Gastroesophageal sphincter (tissue), 4 donors: ENCODE measurements at regions not wholly inside any gene's neighbourhood (a gene's known extent, or its start where the extent isn't known, plus 50 kb on each side); places are given as distances from the start of the nearest gene placed in this dataset.

Source experiments
- ATAC-seq: fragments of 150-250 bp; one replicate; pipeline ENCODE4 v1.9.1; 2016; ENCODE audit warnings: mild to moderate bottlenecking, moderate library complexity
- H3K27ac ChIP-seq, 4 donors: fragments of 200-600 bp; sonication (generic) in 3 of 4; 1 replicate in 3 of 4; 2 replicates in 1 of 4; pipeline ENCODE4 v1.5.1; 2016 to 2019
- H3K27me3 ChIP-seq: fragments of 200-600 bp; sonication (generic); one replicate; pipeline ENCODE4 v1.5.1; 2019
- H3K36me3 ChIP-seq, 2 donors: fragments of 200-600 bp; sonication (generic); one replicate each; pipeline ENCODE4 v1.5.1; 2019; ENCODE audit warnings: control low read depth in 1 of 2
- H3K4me1 ChIP-seq, 3 donors: fragments of 200-600 bp; sonication (generic); 1 replicate in 2 of 3; 2 replicates in 1 of 3; pipeline ENCODE4 v1.5.1; 2016 to 2019; ENCODE audit warnings: control low read depth in 2 of 3
- H3K4me3 ChIP-seq, 2 donors: fragments of 200-600 bp; sonication (generic); one replicate each; pipeline ENCODE4 v1.5.1; 2019; ENCODE audit warnings: mild to moderate bottlenecking in 1 of 2, moderate library complexity in 1 of 2
- H3K9me3 ChIP-seq, 3 donors: fragments of 200-600 bp; sonication (generic); one replicate each; pipeline ENCODE4 v1.5.1; 2017 to 2019; ENCODE audit warnings: control low read depth in 2 of 3
- EP300 ChIP-seq: sonication (generic); formaldehyde crosslinking; IDR thresholded peaks from one replicate; pipeline ENCODE4 v1.6.1; 2017; ENCODE audit warnings: antibody characterized with exemption, mild to moderate bottlenecking
- POLR2A ChIP-seq, 2 donors: fragments of 450-650 bp; IDR thresholded peaks; one replicate each; pipeline ENCODE4 v1.6.1; 2017; ENCODE audit warnings: antibody characterized with exemption in 2 of 2, mild to moderate bottlenecking in 2 of 2, moderate library complexity in 1 of 2
- POLR2AphosphoS5 ChIP-seq: sonication (generic); formaldehyde crosslinking; IDR thresholded peaks from one replicate; pipeline ENCODE4 v1.6.1; 2017; ENCODE audit warnings: antibody characterized with exemption
- WGBS, 2 donors: methylation state at CpG; one replicate each; pipeline ENCODE4 v1.1.5; 2018; ENCODE audit warnings: low coverage in 1 of 2; 5-methylcytosine and 5-hydroxymethylcytosine counted together
- TF ChIP-seq, protein P1 (sequence below), 4 experiments: fragments of 200-600 bp in 2 of 4; fragments of 450-650 bp in 2 of 4; sonication (generic) in 1 of 4; IDR thresholded peaks; one replicate each; pipeline ENCODE4 v1.5.1; 2017 to 2019; ENCODE audit warnings: antibody characterized with exemption in 4 of 4, mild to moderate bottlenecking in 2 of 4, moderate library complexity in 2 of 4

DNA sequence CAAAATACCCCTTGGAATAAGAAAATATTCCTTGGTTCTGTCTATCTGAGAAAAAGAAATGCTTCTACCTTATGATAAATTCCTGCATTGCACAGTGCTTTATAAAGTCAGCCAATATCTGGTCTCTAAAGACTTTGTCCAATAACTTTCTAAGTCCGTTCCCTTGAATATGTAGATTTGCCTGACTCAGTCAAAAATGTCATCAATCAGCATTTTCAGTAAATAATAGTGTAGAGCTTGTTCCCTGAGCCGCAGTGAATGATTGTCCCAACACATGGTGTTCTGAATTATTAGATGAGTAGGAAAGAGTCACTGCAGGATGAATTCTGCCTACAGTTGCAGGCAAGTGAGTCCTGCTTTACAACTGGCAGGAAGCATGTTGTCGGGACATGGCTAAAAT, 316.8 kb upstream of the RBMS1 start:
- Histone ChIP-seq H3K9me3 (no peaks in the 10 kb centered on the region), H3K27ac (no peak overlapping the region), H3K4me1 (no peaks in the 10 kb centered on the region), H3K36me3 (no peaks in the 10 kb centered on the region), H3K4me3 (no peak overlapping the region), H3K27me3 (no peaks in the 10 kb centered on the region)
- no peak for ATAC-seq
- 89 to 100% methylated on average over 2 to 3 of the region's 3 CpGs for WGBS, 2 donors
- TF ChIP-seq, protein P1, sequence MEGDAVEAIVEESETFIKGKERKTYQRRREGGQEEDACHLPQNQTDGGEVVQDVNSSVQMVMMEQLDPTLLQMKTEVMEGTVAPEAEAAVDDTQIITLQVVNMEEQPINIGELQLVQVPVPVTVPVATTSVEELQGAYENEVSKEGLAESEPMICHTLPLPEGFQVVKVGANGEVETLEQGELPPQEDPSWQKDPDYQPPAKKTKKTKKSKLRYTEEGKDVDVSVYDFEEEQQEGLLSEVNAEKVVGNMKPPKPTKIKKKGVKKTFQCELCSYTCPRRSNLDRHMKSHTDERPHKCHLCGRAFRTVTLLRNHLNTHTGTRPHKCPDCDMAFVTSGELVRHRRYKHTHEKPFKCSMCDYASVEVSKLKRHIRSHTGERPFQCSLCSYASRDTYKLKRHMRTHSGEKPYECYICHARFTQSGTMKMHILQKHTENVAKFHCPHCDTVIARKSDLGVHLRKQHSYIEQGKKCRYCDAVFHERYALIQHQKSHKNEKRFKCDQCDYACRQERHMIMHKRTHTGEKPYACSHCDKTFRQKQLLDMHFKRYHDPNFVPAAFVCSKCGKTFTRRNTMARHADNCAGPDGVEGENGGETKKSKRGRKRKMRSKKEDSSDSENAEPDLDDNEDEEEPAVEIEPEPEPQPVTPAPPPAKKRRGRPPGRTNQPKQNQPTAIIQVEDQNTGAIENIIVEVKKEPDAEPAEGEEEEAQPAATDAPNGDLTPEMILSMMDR (IDR thresholded peaks at IDR 0.05): no peak
- TF ChIP-seq EP300: no peak
- TF ChIP-seq POLR2A (IDR thresholded peaks at IDR 0.05): no peak
- no peak for TF ChIP-seq POLR2AphosphoS5

DNA sequence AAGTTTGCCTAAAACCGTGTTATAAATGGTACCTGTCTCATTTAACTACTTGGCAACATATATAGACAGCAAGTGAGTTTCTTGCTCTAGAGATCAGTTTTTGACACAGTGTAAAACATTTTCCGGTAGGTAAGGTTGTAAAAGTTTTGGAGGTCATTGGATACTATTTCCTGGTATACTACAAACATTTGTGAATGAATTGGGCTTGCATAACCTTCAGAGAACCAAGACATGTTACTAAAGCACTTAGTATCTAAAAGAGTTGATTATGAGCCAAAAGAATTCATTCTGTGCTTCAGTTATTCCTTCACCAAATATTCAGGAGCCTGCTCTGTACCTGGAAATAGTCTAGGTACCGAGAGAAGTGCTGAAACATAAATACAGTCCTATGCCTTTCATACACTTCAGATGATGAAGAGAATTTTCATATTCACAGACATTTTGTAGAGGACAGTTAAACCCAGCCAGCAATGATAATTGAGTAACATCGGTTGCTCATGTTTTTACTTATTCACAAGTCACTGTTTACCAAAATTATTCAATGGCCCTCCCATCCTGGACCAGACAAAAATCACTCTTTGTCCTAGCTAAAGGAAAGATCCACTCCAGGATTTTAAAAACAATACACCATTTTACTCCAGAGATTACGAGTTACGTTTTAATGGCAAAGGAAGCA, 319.4 kb upstream of the RBMS1 start:
- H3K4me1 ChIP-seq: no peaks in the 10 kb centered on the region
- H3K36me3 ChIP-seq: no peaks in the 10 kb centered on the region
- ATAC-seq: peak; percentile 81
- TF ChIP-seq EP300: no peak
- TF ChIP-seq, protein P1 (IDR thresholded peaks at IDR 0.05): no peak
- WGBS, 2 donors: 53 to 66% methylated on average over 6 of the region's 6 CpGs
- no peaks in the 10 kb centered on the region for H3K9me3 ChIP-seq
- H3K27me3 ChIP-seq: no peaks in the 10 kb centered on the region
- peak overlapping the region in 3 of 4 donors; percentile 18 to 50 (median 49) for H3K27ac ChIP-seq
- no peak overlapping the region for H3K4me3 ChIP-seq

DNA sequence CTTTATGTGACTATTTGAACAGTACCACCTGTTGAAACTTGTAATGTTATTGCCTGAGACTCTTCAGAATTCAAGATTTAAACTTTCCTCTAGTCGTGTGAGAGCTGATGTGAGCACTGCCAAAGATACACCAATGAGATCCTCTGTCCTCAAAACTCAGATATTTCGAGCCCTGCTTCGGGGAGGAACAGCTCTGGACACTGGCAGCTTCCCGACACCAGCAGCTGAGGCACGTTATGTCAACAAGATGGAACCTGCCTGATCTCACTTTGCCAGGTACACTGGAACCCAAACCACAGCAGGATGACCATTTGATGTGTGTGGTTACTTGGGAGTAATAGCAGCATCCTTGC, 319.9 kb upstream of the RBMS1 start:
- Histone ChIP-seq H3K4me3 (no peak overlapping the region), H3K36me3 (no peaks in the 10 kb centered on the region), H3K27ac (peak overlapping the region in 3 of 4 donors; percentile 49 to 50 (median 50)), H3K4me1 (no peaks in the 10 kb centered on the region), H3K9me3 (no peaks in the 10 kb centered on the region), H3K27me3 (no peaks in the 10 kb centered on the region)
- 25 to 53% methylated on average over 3 to 5 of the region's 5 CpGs for WGBS, 2 donors
- TF ChIP-seq, protein P1 (IDR thresholded peaks at IDR 0.05): no peak
- ATAC-seq: peak; percentile 46

DNA sequence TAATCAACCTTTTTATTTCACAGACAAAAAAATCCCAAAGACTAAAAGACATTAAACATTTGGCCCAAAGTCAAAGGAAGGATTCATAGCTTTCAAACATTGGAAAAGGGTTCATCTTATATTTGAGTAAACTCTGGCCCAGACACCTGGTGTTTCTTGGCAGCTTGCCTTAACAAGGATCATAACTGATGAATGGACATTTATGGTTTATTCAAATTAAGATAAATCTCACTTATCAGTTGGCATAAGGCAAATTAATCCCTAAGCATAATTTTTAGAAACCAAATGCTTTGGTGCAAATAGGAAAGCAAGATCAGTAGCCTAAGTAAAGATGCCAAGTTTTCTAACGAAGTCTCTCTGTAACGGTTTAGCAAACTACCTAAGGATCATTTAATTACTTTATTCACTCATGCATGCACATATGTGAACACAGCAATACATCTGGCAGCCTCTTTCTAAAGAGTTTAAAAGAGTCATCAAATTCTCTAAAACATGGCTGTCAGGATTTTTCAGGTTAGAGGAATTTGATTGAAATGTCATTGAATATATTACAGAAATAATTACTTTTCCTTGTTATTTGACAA, 323.4 kb upstream of the RBMS1 start:
- TF ChIP-seq POLR2AphosphoS5: no peak
- TF ChIP-seq EP300: no peak
- TF ChIP-seq POLR2A (IDR thresholded peaks at IDR 0.05): no peak
- TF ChIP-seq, protein P1 (IDR thresholded peaks at IDR 0.05): no peak
- Histone ChIP-seq H3K9me3 (no peaks in the 10 kb centered on the region), H3K4me1 (no peaks in the 10 kb centered on the region), H3K27ac (no peak overlapping the region), H3K27me3 (no peaks in the 10 kb centered on the region), H3K4me3 (no peak overlapping the region), H3K36me3 (no peaks in the 10 kb centered on the region)
- ATAC-seq: no peak
- 62 to 82% methylated on average over 2 of the region's 2 CpGs for WGBS, 2 donors

DNA sequence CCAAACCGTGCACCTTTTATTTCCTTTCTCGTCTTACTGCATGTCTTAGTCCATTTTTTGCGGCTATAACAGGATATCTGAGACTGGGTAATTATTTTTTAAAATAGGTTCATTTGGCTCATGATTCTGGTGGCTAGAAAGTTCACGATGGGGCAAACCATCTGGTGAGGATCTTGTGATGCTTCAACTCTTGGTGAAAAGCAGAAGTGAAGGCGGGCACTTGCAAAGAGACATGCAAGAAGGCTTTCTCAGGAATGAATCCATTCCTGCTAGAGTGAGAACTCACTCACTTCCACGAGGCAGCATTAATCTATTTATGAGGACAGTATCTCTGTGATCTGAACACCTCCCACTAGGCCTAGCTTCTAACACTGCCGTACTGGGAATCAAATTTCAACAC, 327.1 kb upstream of the RBMS1 start:
- no peaks in the 10 kb centered on the region for H3K4me1 ChIP-seq
- no peaks in the 10 kb centered on the region for H3K27me3 ChIP-seq
- H3K27ac ChIP-seq: no peak overlapping the region
- H3K36me3 ChIP-seq: no peaks in the 10 kb centered on the region
- ATAC-seq: no peak
- H3K9me3 ChIP-seq: peaks cover 0 to 18% (median 0%) of the 10 kb centered on the region in 3 donors
- WGBS, 2 donors: 79 to 80% methylated on average over 6 of the region's 7 CpGs
- no peak overlapping the region for H3K4me3 ChIP-seq
- TF ChIP-seq POLR2A (IDR thresholded peaks at IDR 0.05): no peak
- TF ChIP-seq EP300: no peak
- TF ChIP-seq POLR2AphosphoS5: no peak
- TF ChIP-seq, protein P1 (IDR thresholded peaks at IDR 0.05): no peak
